ENCODE measurements at regions not wholly inside any gene's neighbourhood (a gene's known extent, or its start where the extent isn't known, plus 50 kb on each side); places are given as distances from the start of the nearest gene placed in this dataset.

- no peak for TF ChIP-seq EP300 (IDR thresholded peaks at IDR 0.05)
- no peak for TF ChIP-seq CTCF (IDR thresholded peaks at IDR 0.05)
Observed at GRCh38 chr18:51346404-51346803, 148.9 kb upstream of the MEX3C start.

All from ovary (tissue), 3 donors.